ENCODE measurements at regions not wholly inside any gene's neighbourhood (a gene's known extent, or its start where the extent isn't known, plus 50 kb on each side); places are given as distances from the start of the nearest gene placed in this dataset.

DNA sequence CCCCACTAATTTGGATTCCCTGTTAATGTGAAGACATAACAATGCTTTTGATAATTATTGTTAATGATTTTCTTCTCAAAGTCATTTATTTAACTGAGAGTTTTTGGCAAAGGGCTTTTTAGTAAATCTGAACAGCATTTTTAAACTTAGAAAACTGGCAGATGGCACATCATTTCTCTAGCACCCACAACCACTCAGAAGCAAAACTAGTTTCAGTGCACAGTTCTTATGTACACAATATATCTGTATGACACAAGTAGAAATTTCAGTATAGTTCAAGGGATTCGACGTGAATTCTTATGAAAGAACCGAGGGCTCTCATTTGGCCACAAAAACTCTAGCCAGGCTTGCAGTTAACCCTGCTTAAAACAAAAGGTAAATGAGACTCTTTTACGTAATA lies 231.4 kb upstream of the CDH9 start:
- no peak for DNase-seq (ENCODE audit: low read depth)

DNA sequence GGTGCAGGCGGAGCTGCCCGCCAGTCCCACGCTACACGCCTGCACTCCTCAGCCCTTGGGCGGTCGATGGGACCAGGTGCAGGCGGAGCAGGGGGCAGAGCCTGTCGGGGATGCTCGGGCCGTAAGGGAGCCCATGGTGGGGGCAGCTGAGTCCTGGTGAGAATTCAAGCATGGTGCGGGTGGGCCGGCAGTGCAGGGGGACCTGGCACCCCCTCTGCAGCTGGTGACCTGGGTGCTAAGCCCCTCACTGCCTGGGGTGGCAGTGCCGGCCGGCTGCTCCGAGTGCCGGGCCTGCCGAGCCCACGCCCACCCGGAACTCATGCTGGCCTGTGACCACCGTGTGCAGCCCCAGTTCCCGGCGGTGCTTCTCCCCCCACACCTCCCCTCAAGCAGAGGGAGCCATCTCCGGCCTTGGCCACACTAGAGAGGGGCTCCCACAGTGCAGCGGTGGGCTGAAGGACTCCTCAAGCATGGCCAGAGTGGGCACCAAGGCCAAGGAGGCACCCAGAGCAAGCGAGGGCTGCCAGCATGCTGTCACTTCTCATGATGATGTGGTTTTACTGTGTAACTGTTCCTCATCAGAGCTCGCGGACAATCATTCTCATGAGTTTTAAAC lies 228.9 kb upstream of the CDH9 start:
- no peak for DNase-seq (ENCODE audit: low read depth)

GRCh38 chr5:27266184-27266583 lies 227.8 kb upstream of the CDH9 start:
- no peak for DNase-seq (ENCODE audit: low read depth)

DNA sequence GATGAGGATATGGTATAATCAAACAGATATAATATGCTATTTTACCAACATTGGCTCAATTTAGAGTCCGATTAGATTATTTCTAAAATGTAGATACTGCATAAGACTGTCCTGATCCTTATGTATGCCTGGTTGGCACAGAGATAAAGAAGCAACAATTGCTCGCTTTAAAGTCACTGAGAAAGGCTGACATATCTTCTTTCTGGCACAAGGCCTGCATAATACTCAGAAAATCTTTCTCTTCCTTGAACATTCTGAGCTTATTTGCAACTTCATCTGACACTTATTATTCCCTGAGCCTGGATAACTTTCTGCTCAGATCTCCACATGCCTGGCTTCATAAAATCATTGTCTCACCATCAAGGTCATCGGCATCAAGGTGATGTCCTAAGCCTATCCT lies 219.3 kb upstream of the CDH9 start:
- DNase-seq (ENCODE audit: low read depth), result no peak

DNA sequence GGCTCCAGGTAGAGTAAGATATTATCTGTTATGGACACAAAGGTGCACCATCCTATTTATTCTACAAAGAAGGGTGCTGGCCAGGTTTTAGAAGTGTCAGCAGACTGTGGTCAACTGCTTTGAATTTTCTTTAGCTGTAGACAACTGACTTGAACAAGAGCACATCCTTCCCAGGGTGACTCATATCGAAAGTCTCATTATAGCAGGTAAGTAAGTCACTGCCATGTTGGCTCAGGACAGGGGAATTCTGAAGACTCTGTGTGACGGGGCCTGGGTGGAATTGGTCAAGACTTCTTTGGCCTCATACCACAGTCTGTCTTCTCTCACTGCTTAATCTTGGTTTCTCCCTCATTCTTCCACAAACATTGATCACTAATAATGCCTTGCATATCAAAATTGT lies 214.5 kb upstream of the CDH9 start:
- no peak for DNase-seq (ENCODE audit: low read depth)

- no peak for DNase-seq (ENCODE audit: low read depth)
Observed at GRCh38 chr5:27242258-27242626, 203.9 kb upstream of the CDH9 start.

- DNase-seq (ENCODE audit: low read depth), result peak; percentile 97
Observed at GRCh38 chr5:27241564-27242257, 203.3 kb upstream of the CDH9 start.

GRCh38 chr5:27240791-27241190 lies 202.4 kb upstream of the CDH9 start:
- DNase-seq (ENCODE audit: low read depth), result peak; percentile 4

DNA sequence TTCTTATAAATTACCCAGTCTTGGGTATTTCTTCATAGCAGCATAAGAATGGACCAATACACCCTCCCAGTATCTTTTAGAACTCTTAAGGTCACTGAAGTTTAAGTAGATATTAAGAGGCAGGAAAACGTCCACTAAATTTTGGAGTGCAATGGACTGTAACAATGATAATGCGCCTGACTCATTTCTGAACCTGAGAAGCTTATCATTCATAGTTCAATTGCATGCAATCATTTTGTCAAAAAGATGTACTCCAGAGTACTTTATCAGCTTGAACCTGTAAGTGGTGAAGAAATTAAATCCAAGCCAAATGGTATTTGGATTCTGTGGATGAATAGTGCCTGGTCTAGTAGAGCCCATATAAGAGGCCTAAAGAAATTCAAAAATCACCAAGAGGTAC lies 196.5 kb upstream of the CDH9 start:
- DNase-seq (ENCODE audit: low read depth), result no peak

DNA sequence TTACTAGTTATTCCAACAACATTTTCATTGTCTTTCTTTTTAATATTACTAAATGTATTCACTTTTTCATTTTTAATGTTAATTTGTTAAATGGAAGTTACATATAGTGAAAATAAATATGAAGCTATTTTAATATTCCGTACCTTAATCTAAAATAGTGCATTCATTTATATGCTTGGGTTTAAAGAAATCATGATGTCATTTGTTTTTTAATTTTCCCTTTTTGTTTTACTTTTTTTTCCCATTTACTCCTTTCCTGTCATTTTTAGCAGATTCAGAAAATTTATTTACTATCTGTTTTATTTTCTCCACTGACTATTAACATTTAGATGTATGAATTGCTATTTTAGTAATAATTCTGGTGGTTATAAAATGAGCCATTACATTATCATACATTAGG lies 183.0 kb upstream of the CDH9 start:
- DNase-seq (ENCODE audit: low read depth), result no peak

GRCh38 chr5:27220752-27221151 lies 182.4 kb upstream of the CDH9 start:
- DNase-seq (ENCODE audit: low read depth), result no peak

DNA sequence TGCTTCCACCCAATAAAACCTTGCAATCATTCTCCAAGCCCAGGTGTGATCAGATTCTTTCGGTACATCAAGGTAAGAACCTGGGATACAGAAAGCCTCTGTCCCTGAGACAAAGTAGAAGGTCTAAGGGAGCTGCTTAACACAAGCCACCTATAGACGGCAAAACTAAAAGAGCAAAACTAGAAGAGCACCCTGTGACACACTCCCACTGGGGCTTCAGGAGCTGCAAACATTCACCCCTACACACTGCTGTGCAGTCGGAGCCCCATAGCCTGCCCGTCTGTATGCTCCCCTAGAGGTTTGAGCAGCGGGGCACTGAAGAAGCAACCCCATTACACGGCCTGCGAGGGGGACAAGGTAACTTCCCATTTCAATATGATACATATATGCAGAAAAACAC lies 179.6 kb upstream of the CDH9 start:
- DNase-seq (ENCODE audit: low read depth), result no peak

DNA sequence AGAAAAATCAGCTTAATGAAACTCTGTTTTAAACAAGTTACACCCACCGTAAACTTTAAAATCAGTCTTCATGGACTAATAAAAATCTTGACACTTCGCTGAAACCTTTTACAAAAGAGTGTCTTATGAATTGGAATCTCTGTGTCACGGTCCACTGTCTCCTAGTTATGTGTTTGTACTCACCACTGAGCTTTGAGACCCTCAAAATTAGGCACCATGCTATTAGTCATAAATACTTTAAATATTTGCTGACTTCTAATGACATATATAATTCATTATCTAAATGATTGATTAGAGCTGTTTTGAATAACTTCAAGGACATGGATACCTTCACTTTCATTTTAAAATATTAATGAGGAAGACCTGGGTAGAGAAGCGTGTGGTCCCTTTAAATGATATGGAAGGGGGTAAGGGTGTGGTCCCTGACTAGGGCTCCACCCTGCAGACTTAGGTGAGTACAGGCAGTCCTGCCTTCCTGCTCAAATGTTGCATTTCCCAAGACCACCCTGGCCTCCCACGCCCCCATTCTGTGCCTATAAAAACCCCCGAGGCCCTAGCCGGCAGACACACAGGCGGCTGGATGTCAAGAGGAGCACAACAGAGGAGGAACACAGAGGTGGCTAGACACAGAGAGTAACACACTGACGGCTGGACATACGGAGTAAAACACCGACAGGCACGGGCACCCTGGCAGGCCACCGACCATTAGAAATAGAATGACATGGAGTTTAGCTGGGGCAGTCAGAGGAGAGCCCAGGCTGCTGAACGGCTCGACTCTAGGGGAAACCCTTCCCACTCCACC lies 179.0 kb upstream of the CDH9 start:
- DNase-seq (ENCODE audit: low read depth), result no peak

DNA sequence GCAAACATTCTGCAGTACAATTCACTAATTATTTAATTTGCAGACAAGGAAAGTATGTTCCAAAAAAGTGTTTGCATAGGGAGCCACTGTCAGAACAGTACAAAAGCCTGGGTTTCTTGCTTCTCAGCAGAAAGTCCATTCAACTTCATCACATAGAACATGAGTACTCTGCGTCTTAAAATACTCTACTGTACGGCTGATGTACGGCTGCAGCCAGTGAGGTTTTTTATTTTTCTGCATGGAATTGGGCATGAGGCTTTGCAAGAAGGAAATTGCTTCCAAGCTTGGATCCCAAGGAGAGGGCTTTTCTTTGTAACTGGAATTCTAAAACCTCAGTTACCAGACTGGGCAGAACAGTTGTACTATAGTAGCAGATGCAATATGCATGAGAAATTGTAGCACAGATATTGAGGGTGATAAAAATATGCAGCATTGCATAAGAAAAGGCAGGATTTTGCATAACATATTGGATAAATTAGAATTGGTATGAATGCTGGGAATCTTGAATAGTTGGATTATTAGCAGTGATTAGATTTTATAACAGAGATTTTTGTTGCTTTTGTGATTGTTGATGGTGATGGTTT lies 178.1 kb upstream of the CDH9 start:
- no peak for DNase-seq (ENCODE audit: low read depth)

GRCh38 chr5:27208051-27208450 lies 169.7 kb upstream of the CDH9 start:
- DNase-seq (ENCODE audit: low read depth), result no peak

DNA sequence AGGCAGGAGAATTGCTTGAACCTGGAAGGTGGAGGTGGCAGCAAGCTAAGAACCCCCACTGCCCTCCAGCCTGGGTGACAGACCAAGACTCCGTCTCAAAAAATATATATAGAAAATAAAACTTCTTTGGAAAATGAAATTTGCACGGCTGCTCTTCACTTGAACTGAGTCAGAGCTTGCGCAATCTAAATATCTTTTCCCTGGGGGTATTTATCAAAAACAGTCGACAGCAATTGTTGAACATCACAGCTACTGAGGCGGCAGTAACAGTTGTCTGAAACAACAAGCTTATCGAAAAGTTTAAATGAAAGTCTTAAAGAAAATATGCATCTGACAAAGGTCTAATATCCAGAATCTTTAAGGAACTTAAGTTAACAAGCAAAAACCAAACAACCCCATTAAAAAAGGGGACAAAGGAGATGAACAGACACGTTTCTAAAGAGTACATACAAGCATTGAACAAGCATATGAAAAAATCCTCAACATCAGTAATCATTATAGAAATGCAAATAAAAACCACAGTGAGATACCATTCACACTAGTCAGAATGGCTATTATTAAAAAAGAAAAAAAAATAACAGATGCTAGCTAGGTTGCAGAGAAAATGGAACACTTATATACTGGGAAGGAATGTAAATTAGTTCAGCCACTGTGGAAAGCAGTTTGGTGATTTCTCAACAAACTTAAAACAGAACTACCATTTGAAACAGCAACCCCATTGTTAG lies 153.6 kb upstream of the CDH9 start:
- peak; percentile 13 for DNase-seq (ENCODE audit: low read depth)

DNA sequence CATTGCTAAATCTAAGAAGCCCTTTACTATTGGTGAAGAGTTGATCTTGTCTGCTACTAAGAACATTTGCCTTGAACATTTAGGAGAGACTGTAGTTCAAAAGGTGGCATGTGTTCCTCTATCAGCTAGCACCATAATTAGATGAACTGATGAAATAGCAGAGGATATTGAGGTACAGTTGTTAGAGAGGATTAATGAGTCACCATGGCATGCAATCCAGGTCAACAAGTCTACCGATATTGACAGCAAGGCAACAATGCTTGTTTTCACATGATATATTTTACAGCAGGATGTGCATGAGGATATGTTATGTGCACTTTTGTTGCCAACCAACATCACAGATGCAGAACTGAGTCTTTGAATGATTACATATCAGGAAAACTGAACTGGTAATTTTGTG lies 134.3 kb upstream of the CDH9 start:
- DNase-seq (ENCODE audit: low read depth), result no peak

- no peak for DNase-seq (ENCODE audit: low read depth)
Observed at GRCh38 chr5:27171761-27172261, 133.4 kb upstream of the CDH9 start.

DNA sequence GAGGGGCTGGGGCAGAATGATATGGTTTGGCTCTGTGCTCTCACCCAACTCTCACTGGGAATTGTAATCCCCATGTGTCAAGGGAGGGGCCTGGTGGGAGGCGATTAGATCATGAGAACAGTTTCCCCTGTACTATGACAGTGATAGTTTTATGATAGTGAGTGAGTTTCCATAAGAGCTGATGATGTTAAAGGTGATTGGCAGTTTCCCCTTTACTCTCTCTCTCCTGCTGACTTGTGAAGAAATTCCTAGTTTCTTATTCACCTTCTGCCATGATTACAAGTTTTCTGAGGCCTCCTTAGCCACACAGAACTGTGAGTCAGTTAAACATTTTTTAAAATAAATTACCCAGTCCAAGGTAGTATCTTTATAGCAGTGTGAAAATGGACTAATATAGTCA lies 120.4 kb upstream of the CDH9 start:
- DNase-seq (ENCODE audit: low read depth), result no peak

- DNase-seq (ENCODE audit: low read depth), result no peak
Observed at GRCh38 chr5:27158171-27158570, 119.8 kb upstream of the CDH9 start.

- no peak for DNase-seq (ENCODE audit: low read depth)
Observed at GRCh38 chr5:27144456-27144855, 106.1 kb upstream of the CDH9 start.

GRCh38 chr5:27140831-27141230 lies 102.4 kb upstream of the CDH9 start:
- no peak for DNase-seq (ENCODE audit: low read depth)

All from EH (cell line).